B cell (primary cell): ENCODE measurements at regions not wholly inside any gene's neighbourhood (a gene's known extent, or its start where the extent isn't known, plus 50 kb on each side); places are given as distances from the start of the nearest gene placed in this dataset.

Experiments
- ATAC-seq: fragments of 200-7000 bp; cut with Tn5 transposase; one replicate; pipeline ENCODE4 v1.10.0; 2021; ENCODE audit warnings: low read depth, mild to moderate bottlenecking, moderate number of reproducible peaks, moderate library complexity
- CTCF ChIA-PET: fragments of 350-600 bp; sonication (Branson Sonifier 250); formaldehyde crosslinking; loops from one replicate; lab custom pipeline; 2021; ENCODE audit warnings: antibody characterized with exemption, inconsistent platforms; lab: Charles Lee
- POLR2A ChIA-PET: fragments of 350-600 bp; sonication (Branson Sonifier 250); formaldehyde crosslinking; loops from one replicate; lab custom pipeline; 2021; ENCODE audit warnings: antibody characterized with exemption; lab: Charles Lee
- DNase-seq: peaks from one replicate; pipeline ENCODE4 v3.0.0; 2013
- H2AFZ ChIP-seq: 2 replicates; pipeline ENCODE4 v1.6.1; 2012; ENCODE audit warnings: mild to moderate bottlenecking, low read depth, low read length; ENCODE audit not compliant: insufficient read depth, poor library complexity, severe bottlenecking
- H3K27ac ChIP-seq, 2 donors: 1 replicate in 1 of 2; 2 replicates in 1 of 2; pipeline ENCODE4 v1.5.1; 2012 to 2013; ENCODE audit warnings: low read length in 2 of 2, mild to moderate bottlenecking in 2 of 2, moderate library complexity in 1 of 2
- H3K27me3 ChIP-seq, 4 experiments: fragments of 200-600 bp in 1 of 4; sonication (generic) in 1 of 4; replicated peaks in 1 of 4; 1 replicate in 2 of 4; 2 replicates in 2 of 4; pipeline versions ENCODE4 v1.6.1 to v1.7.0; 2013 to 2016; ENCODE audit warnings: low read length in 3 of 4, mild to moderate bottlenecking in 2 of 4, mixed read lengths in 1 of 4, moderate library complexity in 1 of 4; ENCODE audit not compliant: insufficient read depth in 4 of 4, control insufficient read depth in 3 of 4; ENCODE audit errors: control extremely low read depth in 1 of 4
- H3K36me3 ChIP-seq, 2 experiments: replicated peaks in 1 of 2; 1 replicate in 1 of 2; 2 replicates in 1 of 2; pipeline versions ENCODE4 v1.6.1 to v1.7.1; 2013; ENCODE audit warnings: low read length in 1 of 2; ENCODE audit not compliant: insufficient read depth in 2 of 2, control insufficient read depth in 1 of 2; ENCODE audit errors: control extremely low read depth in 1 of 2, extremely low read depth in 1 of 2
- H3K4me1 ChIP-seq, 2 donors: fragments of 200-600 bp in 1 of 2; sonication (generic) in 1 of 2; 1 replicate in 1 of 2; 2 replicates in 1 of 2; pipeline versions ENCODE4 v1.5.1 to v1.6.1; 2013 to 2017; ENCODE audit warnings: low read length in 2 of 2; ENCODE audit not compliant: control insufficient read depth in 2 of 2, insufficient read depth in 2 of 2
- H3K4me2 ChIP-seq: replicated peaks from 2 replicates; pipeline ENCODE3; 2012; ENCODE audit warnings: mild to moderate bottlenecking, low read depth, low read length; ENCODE audit not compliant: poor library complexity, severe bottlenecking
- H3K4me3 ChIP-seq, 5 experiments: fragments of 200-600 bp in 1 of 5; sonication (generic) in 1 of 5; 1 replicate in 3 of 5; 2 replicates in 2 of 5; pipeline versions ENCODE4 v1.5.1 to v1.7.0; 2011 to 2016; ENCODE audit warnings: low read length in 4 of 5, mild to moderate bottlenecking in 4 of 5, low read depth in 2 of 5, control low read depth in 1 of 5, moderate library complexity in 1 of 5; ENCODE audit not compliant: insufficient read depth in 1 of 5; ENCODE audit errors: control extremely low read depth in 1 of 5, extremely low read depth in 1 of 5
- H3K79me2 ChIP-seq: fragments of 200-600 bp; sonication (generic); one replicate; pipeline ENCODE4 v1.6.0; 2016; ENCODE audit warnings: low read length; ENCODE audit not compliant: control insufficient read depth, insufficient read depth
- H3K9ac ChIP-seq: fragments of 200-600 bp; sonication (generic); 2 replicates; pipeline ENCODE4 v1.6.1; 2017; ENCODE audit warnings: mild to moderate bottlenecking, low read length, moderate library complexity
- H3K9me3 ChIP-seq, 3 donors: one replicate each; pipeline versions ENCODE4 v1.6.1 to v1.7.1; 2013; ENCODE audit warnings: low read length in 2 of 3; ENCODE audit not compliant: control insufficient read depth in 2 of 3, insufficient read depth in 1 of 3; ENCODE audit errors: control extremely low read depth in 1 of 3
- H4K20me1 ChIP-seq: 2 replicates; pipeline ENCODE4 v1.6.0; 2012; ENCODE audit warnings: mild to moderate bottlenecking, low read length; ENCODE audit not compliant: insufficient read depth, control insufficient read depth, poor library complexity, severe bottlenecking
- H3K27ac Mint-ChIP-seq: one replicate; pipeline ENCODE4 v1.8.0; 2021; ENCODE audit warnings: mixed read lengths
- H3K27me3 Mint-ChIP-seq: one replicate; pipeline ENCODE4 v1.8.0; 2021; ENCODE audit warnings: mixed read lengths
- H3K4me1 Mint-ChIP-seq: one replicate; pipeline ENCODE4 v1.8.0; 2021; ENCODE audit warnings: mixed read lengths
- H3K4me3 Mint-ChIP-seq: one replicate; pipeline ENCODE4 v1.8.0; 2021; ENCODE audit warnings: mixed read lengths
- H3K9me3 Mint-ChIP-seq: one replicate; pipeline ENCODE4 v1.8.0; 2022; ENCODE audit warnings: mixed read lengths; ENCODE audit not compliant: insufficient read depth
- CTCF ChIP-seq: fragments of 200-600 bp; IDR thresholded peaks from one replicate; pipeline ENCODE4 v1.8.0; 2022; ENCODE audit warnings: antibody characterized with exemption, mild to moderate bottlenecking
- EZH2 ChIP-seq: IDR thresholded peaks from 2 replicates; pipeline ENCODE4 v1.6.1; 2012; ENCODE audit warnings: borderline replicate concordance, low read depth, mild to moderate bottlenecking, moderate library complexity, low read length; ENCODE audit not compliant: insufficient read depth, poor library complexity, severe bottlenecking
- WGBS: methylation state at CpG from one replicate; pipeline ENCODE4 v1.1.5; 2013; ENCODE audit warnings: missing lambda C conversion rate; ENCODE audit not compliant: insufficient coverage; 5-methylcytosine and 5-hydroxymethylcytosine counted together
- intact Hi-C: fragments of 100-400 bp; cut with micrococcal nuclease; formaldehyde crosslinking; loops from one replicate; pipeline ENCODE4 v1.10.0; 2022

- POLR2A ChIA-PET = no interaction called here
- H3K9me3 ChIP-seq = peaks cover 0 to 4% (median 0%) of the 10 kb centered on the region in 3 donors
- Mint-ChIP-seq H3K4me1 (peaks cover 7% of the 10 kb centered on the region), H3K27me3 (no peaks in the 10 kb centered on the region), H3K4me3 (no peak overlapping the region), H3K27ac (no peak overlapping the region), H3K9me3 (peaks cover 2% of the 10 kb centered on the region)
- H3K4me2 ChIP-seq = no peak overlapping the region
- no CpG with 5 or more reads among the region's 2 CpGs for WGBS
- ATAC-seq = no peak
- H3K4me3 ChIP-seq = no peak overlapping the region
- CTCF ChIA-PET = no interaction called here
- H4K20me1 ChIP-seq = no peaks in the 10 kb centered on the region
- H2AFZ ChIP-seq = no peak overlapping the region
- no peaks in the 10 kb centered on the region for H3K36me3 ChIP-seq
- DNase-seq = no peak
- H3K27me3 ChIP-seq = no peaks in the 10 kb centered on the region
- TF ChIP-seq EZH2 = no peak
- TF ChIP-seq CTCF = no peak
- no peak overlapping the region for H3K9ac ChIP-seq
- H3K27ac ChIP-seq = no peak overlapping the region
- H3K79me2 ChIP-seq = no peaks in the 10 kb centered on the region
- no peaks in the 10 kb centered on the region for H3K4me1 ChIP-seq
- intact Hi-C loops = no loop called here
Observed at GRCh38 chr10:9800571-9800970, 1217.1 kb upstream of the CELF2 start.

GRCh38 chr10:9807846-9808245, 1209.8 kb upstream of the CELF2 start:
- H3K4me1 ChIP-seq = no peaks in the 10 kb centered on the region
- H3K27ac ChIP-seq = no peak overlapping the region
- Mint-ChIP-seq H3K27me3 (no peaks in the 10 kb centered on the region), H3K4me3 (no peak overlapping the region), H3K9me3 (peaks cover 2% of the 10 kb centered on the region), H3K27ac (no peak overlapping the region), H3K4me1 (no peaks in the 10 kb centered on the region)
- no peaks in the 10 kb centered on the region for H3K27me3 ChIP-seq
- intact Hi-C loops = no loop called here
- DNase-seq (no peak), ATAC-seq (no peak)
- no peak overlapping the region for H3K9ac ChIP-seq
- no peaks in the 10 kb centered on the region for H4K20me1 ChIP-seq
- TF ChIP-seq CTCF (no peak), EZH2 (no peak)
- H3K4me3 ChIP-seq = no peak overlapping the region
- H2AFZ ChIP-seq = no peak overlapping the region
- WGBS = 89% methylated on average over 4 of the region's 4 CpGs
- H3K36me3 ChIP-seq = no peaks in the 10 kb centered on the region
- H3K4me2 ChIP-seq = no peak overlapping the region
- POLR2A ChIA-PET = no interaction called here
- CTCF ChIA-PET = no interaction called here
- H3K79me2 ChIP-seq = no peaks in the 10 kb centered on the region
- H3K9me3 ChIP-seq = no peaks in the 10 kb centered on the region
